IPS-15b (cell line): ENCODE measurements at regions not wholly inside any gene's neighbourhood (a gene's known extent, or its start where the extent isn't known, plus 50 kb on each side); places are given as distances from the start of the nearest gene placed in this dataset.

Source experiments
- H3K27me3 ChIP-seq: one replicate; pipeline ENCODE4 v1.6.1; 2013; ENCODE audit warnings: low read length; ENCODE audit not compliant: control insufficient read depth, insufficient read depth
- H3K36me3 ChIP-seq: one replicate; pipeline ENCODE4 v1.6.1; 2013; ENCODE audit warnings: low read length; ENCODE audit not compliant: control insufficient read depth, insufficient read depth
- H3K4me1 ChIP-seq: one replicate; pipeline ENCODE4 v1.6.1; 2013; ENCODE audit warnings: mild to moderate bottlenecking, low read length; ENCODE audit not compliant: control insufficient read depth, insufficient read depth
- H3K4me3 ChIP-seq: one replicate; pipeline ENCODE4 v1.5.1; 2013; ENCODE audit warnings: low read depth, low read length
- H3K9ac ChIP-seq: one replicate; pipeline ENCODE4 v1.6.1; 2013; ENCODE audit warnings: low read depth, mild to moderate bottlenecking, low read length
- H3K9me3 ChIP-seq: one replicate; pipeline ENCODE4 v1.6.1; 2013; ENCODE audit warnings: mild to moderate bottlenecking, low read length; ENCODE audit not compliant: control insufficient read depth, insufficient read depth

- Histone ChIP-seq H3K4me3 (no peak overlapping the region), H3K9ac (no peak overlapping the region), H3K9me3 (no peaks in the 10 kb centered on the region), H3K36me3 (no peaks in the 10 kb centered on the region), H3K4me1 (no peaks in the 10 kb centered on the region), H3K27me3 (no peaks in the 10 kb centered on the region)
Measured at GRCh38 chr12:78760906-78761305, 103.7 kb upstream of the SYT1 start.

GRCh38 chr12:78764913-78765312, 99.7 kb upstream of the SYT1 start:
- Histone ChIP-seq H3K9me3 (no peaks in the 10 kb centered on the region), H3K4me1 (no peaks in the 10 kb centered on the region), H3K4me3 (no peak overlapping the region), H3K9ac (no peak overlapping the region), H3K36me3 (no peaks in the 10 kb centered on the region), H3K27me3 (no peaks in the 10 kb centered on the region)

- Histone ChIP-seq H3K9ac (no peak overlapping the region), H3K4me3 (no peak overlapping the region), H3K36me3 (no peaks in the 10 kb centered on the region), H3K9me3 (no peaks in the 10 kb centered on the region), H3K4me1 (no peaks in the 10 kb centered on the region), H3K27me3 (no peaks in the 10 kb centered on the region)
Measured at GRCh38 chr12:78767264-78767981, 97.2 kb upstream of the SYT1 start.

- Histone ChIP-seq H3K36me3 (no peaks in the 10 kb centered on the region), H3K9ac (no peak overlapping the region), H3K27me3 (no peaks in the 10 kb centered on the region), H3K9me3 (no peaks in the 10 kb centered on the region), H3K4me1 (no peaks in the 10 kb centered on the region), H3K4me3 (no peak overlapping the region)
Measured at GRCh38 chr12:78778339-78778738, 86.2 kb upstream of the SYT1 start.

- no peaks in the 10 kb centered on the region for H3K9me3 ChIP-seq
- H3K36me3 ChIP-seq = no peaks in the 10 kb centered on the region
- H3K9ac ChIP-seq = no peak overlapping the region
- no peak overlapping the region for H3K4me3 ChIP-seq
- no peaks in the 10 kb centered on the region for H3K4me1 ChIP-seq
- H3K27me3 ChIP-seq = no peaks in the 10 kb centered on the region
Measured at GRCh38 chr12:78787576-78787975, 77.0 kb upstream of the SYT1 start.

- Histone ChIP-seq H3K9ac (no peak overlapping the region), H3K9me3 (no peaks in the 10 kb centered on the region), H3K27me3 (no peaks in the 10 kb centered on the region), H3K36me3 (no peaks in the 10 kb centered on the region), H3K4me1 (no peaks in the 10 kb centered on the region), H3K4me3 (no peak overlapping the region)
Measured at GRCh38 chr12:78790148-78790547, 74.4 kb upstream of the SYT1 start.

- no peaks in the 10 kb centered on the region for H3K9me3 ChIP-seq
- H3K4me3 ChIP-seq = no peak overlapping the region
- H3K36me3 ChIP-seq = no peaks in the 10 kb centered on the region
- no peaks in the 10 kb centered on the region for H3K4me1 ChIP-seq
- no peaks in the 10 kb centered on the region for H3K27me3 ChIP-seq
- no peak overlapping the region for H3K9ac ChIP-seq
Measured at GRCh38 chr12:78792052-78792698, 72.4 kb upstream of the SYT1 start.

GRCh38 chr12:78793491-78793890, 71.1 kb upstream of the SYT1 start:
- Histone ChIP-seq H3K9me3 (no peaks in the 10 kb centered on the region), H3K4me1 (no peaks in the 10 kb centered on the region), H3K4me3 (no peak overlapping the region), H3K36me3 (no peaks in the 10 kb centered on the region), H3K9ac (no peak overlapping the region), H3K27me3 (no peaks in the 10 kb centered on the region)

- H3K27me3 ChIP-seq = no peaks in the 10 kb centered on the region
- H3K4me3 ChIP-seq = no peak overlapping the region
- no peaks in the 10 kb centered on the region for H3K9me3 ChIP-seq
- no peak overlapping the region for H3K9ac ChIP-seq
- H3K4me1 ChIP-seq = no peaks in the 10 kb centered on the region
- H3K36me3 ChIP-seq = no peaks in the 10 kb centered on the region
Measured at GRCh38 chr12:78793982-78794381, 70.6 kb upstream of the SYT1 start.

GRCh38 chr12:78795934-78796445, 68.6 kb upstream of the SYT1 start:
- Histone ChIP-seq H3K9me3 (no peaks in the 10 kb centered on the region), H3K36me3 (no peaks in the 10 kb centered on the region), H3K27me3 (no peaks in the 10 kb centered on the region), H3K4me1 (no peaks in the 10 kb centered on the region), H3K4me3 (no peak overlapping the region), H3K9ac (no peak overlapping the region)

- Histone ChIP-seq H3K4me1 (no peaks in the 10 kb centered on the region), H3K4me3 (no peak overlapping the region), H3K36me3 (no peaks in the 10 kb centered on the region), H3K9me3 (no peaks in the 10 kb centered on the region), H3K27me3 (no peaks in the 10 kb centered on the region), H3K9ac (no peak overlapping the region)
Measured at GRCh38 chr12:78797196-78797931, 67.2 kb upstream of the SYT1 start.

GRCh38 chr12:78799649-78800048, 64.9 kb upstream of the SYT1 start:
- Histone ChIP-seq H3K4me3 (no peak overlapping the region), H3K4me1 (no peaks in the 10 kb centered on the region), H3K9ac (no peak overlapping the region), H3K27me3 (no peaks in the 10 kb centered on the region), H3K9me3 (no peaks in the 10 kb centered on the region), H3K36me3 (no peaks in the 10 kb centered on the region)
